ENCODE measurements at regions not wholly inside any gene's neighbourhood (a gene's known extent, or its start where the extent isn't known, plus 50 kb on each side); places are given as distances from the start of the nearest gene placed in this dataset.

GRCh38 chr12:123100882-123101281, 50.0 kb downstream of the PITPNM2 start:
- peaks cover 3 to 55% of the 10 kb centered on the region in 2 donors for H3K4me1 ChIP-seq
- no peak for DNase-seq
- ATAC-seq = peak; percentile 73
- no peaks in the 10 kb centered on the region for H3K9me3 ChIP-seq
- no peak overlapping the region for H3K4me3 ChIP-seq
- no peaks in the 10 kb centered on the region for H3K36me3 ChIP-seq
- H3K27me3 ChIP-seq = no peaks in the 10 kb centered on the region
- no peak for TF ChIP-seq CTCF (IDR thresholded peaks at IDR 0.05)
- H3K27ac ChIP-seq = peak overlapping the region; percentile 33
- intact Hi-C loops (cut with DNase I) = no loop called here

GRCh38 chr12:123100450-123100849, 50.4 kb downstream of the PITPNM2 start:
- ATAC-seq (no peak), DNase-seq (no peak)
- H3K27me3 ChIP-seq = no peaks in the 10 kb centered on the region
- no peak for TF ChIP-seq CTCF (IDR thresholded peaks at IDR 0.05)
- intact Hi-C loops (cut with DNase I) = no loop called here
- no peaks in the 10 kb centered on the region for H3K9me3 ChIP-seq
- no peak overlapping the region for H3K4me3 ChIP-seq
- no peak overlapping the region for H3K27ac ChIP-seq
- H3K36me3 ChIP-seq = no peaks in the 10 kb centered on the region
- peaks cover 0 to 51% of the 10 kb centered on the region in 2 donors for H3K4me1 ChIP-seq

GRCh38 chr12:123099560-123100192, 51.2 kb downstream of the PITPNM2 start:
- DNase-seq = no peak
- peaks cover 4 to 54% of the 10 kb centered on the region in 2 donors for H3K4me1 ChIP-seq
- H3K9me3 ChIP-seq = no peaks in the 10 kb centered on the region
- TF ChIP-seq CTCF (IDR thresholded peaks at IDR 0.05) = no peak
- H3K4me3 ChIP-seq = no peak overlapping the region
- no peak overlapping the region for H3K27ac ChIP-seq
- no peaks in the 10 kb centered on the region for H3K27me3 ChIP-seq
- H3K36me3 ChIP-seq = no peaks in the 10 kb centered on the region
- no peak for ATAC-seq
- intact Hi-C loops (cut with DNase I) = no loop called here

GRCh38 chr12:123098780-123099179, 52.1 kb downstream of the PITPNM2 start:
- no peak for TF ChIP-seq CTCF (IDR thresholded peaks at IDR 0.05)
- no peak for ATAC-seq
- no peak overlapping the region for H3K4me3 ChIP-seq
- no peaks in the 10 kb centered on the region for H3K9me3 ChIP-seq
- H3K27me3 ChIP-seq = no peaks in the 10 kb centered on the region
- DNase-seq = no peak
- peaks cover 4 to 61% of the 10 kb centered on the region in 2 donors for H3K4me1 ChIP-seq
- intact Hi-C loops (cut with DNase I) = no loop called here
- H3K27ac ChIP-seq = no peak overlapping the region
- H3K36me3 ChIP-seq = no peaks in the 10 kb centered on the region

GRCh38 chr12:123097561-123098084, 53.3 kb downstream of the PITPNM2 start:
- DNase-seq (peak in 1 of 4 donors; percentile 51), ATAC-seq (no peak)
- no peak for TF ChIP-seq CTCF (IDR thresholded peaks at IDR 0.05)
- intact Hi-C loops (cut with DNase I) = no loop called here
- Histone ChIP-seq H3K27me3 (no peaks in the 10 kb centered on the region), H3K36me3 (no peaks in the 10 kb centered on the region), H3K27ac (no peak overlapping the region), H3K4me1 (peaks cover 4 to 56% of the 10 kb centered on the region in 2 donors), H3K4me3 (no peak overlapping the region), H3K9me3 (no peaks in the 10 kb centered on the region)
